LHCN-M2 (cell line): ENCODE measurements at regions not wholly inside any gene's neighbourhood (a gene's known extent, or its start where the extent isn't known, plus 50 kb on each side); places are given as distances from the start of the nearest gene placed in this dataset.

Experiments
- DNase-seq: peaks from one replicate; pipeline ENCODE4 v3.0.0-alpha.2; 2012; ENCODE audit warnings: low read depth

DNA sequence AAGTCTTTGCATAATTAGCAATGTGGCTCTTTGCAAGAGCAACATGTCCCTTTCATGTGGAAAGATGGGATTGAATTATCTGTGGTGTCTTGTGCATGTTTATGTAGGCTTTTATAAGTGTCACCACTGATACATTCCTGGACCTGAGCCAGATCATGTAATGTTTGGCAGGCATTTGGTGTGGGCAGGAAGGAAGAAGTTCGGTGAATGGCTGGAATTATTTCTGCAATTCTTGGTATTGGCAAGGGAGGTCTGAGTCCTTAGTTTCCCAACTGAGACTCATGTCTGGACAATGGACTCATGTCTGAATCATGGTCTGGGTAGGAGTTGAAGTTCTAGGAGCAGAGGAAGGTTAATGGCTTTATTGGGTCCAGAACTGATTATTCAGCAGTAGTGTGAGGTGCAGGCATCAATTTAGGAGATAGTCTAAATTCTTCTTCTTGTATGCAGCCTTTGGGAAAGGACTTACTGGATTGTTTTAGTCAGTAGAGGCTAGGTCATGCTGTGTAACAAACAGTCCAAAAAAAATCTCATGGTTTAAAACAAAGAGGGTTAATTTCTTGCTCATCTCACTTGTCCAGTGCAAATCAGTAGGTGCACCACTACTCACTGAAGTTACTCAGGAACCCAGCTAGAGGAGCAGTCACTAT is 186.5 kb upstream of the LHX5 start:
- DNase-seq = no peak

DNA sequence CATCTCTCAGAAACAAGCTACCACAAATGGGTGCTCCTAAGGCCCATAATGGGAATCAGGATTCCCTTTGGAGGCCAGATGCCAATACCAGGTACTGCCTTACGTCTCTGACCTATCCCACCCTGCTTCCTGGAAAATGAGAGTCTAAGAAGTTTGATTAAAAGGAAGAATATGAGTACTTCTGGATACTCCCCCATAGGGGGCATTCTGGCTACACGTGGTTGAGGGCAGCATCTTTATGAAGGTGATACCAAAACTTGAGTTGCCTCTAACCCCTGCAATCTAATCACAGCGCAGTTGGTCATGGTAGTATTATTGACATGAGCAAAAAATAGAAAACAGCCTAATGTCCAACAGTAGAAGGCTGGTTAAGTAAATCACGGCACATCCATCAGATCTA is 184.2 kb upstream of the LHX5 start:
- no peak for DNase-seq

DNA sequence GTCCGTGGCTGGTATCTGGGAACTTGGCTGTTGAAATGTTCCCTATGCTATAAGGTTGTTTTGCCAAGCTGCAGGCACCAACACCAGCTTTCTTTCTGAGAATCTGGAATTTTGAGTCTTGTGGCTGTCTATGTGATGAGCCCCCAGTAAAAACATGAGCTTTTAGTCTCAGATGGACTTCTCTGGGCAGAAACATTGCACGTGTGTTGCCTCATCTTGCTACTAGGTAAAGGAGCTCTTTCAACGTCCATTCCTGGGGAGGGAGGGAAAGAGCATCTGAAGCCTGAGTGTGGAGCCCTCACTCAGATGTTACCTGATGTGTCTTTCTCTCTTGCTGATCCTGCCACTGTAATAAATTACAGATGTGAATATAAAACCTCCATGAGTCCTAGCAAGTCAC is 183.8 kb upstream of the LHX5 start:
- DNase-seq = no peak

DNA sequence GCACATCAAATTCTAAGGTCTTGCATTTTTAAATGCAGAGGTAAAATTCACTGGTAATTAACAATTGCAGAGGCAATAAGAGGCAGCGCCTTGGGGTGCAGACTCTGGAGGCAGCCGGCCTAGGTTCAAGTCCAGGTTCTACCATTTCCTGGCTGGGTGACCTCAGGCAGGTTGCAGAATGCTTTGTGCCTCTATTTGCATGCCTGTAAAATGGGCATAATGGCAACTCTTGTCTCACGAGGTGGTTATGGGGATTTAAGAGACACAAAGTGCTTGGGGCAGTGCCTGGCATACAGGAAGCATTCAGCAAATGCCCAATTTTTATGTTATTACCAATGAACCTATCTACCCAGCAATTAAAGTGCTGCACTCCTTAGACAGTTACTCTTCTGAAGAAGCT is 180.0 kb upstream of the LHX5 start:
- no peak for DNase-seq

DNA sequence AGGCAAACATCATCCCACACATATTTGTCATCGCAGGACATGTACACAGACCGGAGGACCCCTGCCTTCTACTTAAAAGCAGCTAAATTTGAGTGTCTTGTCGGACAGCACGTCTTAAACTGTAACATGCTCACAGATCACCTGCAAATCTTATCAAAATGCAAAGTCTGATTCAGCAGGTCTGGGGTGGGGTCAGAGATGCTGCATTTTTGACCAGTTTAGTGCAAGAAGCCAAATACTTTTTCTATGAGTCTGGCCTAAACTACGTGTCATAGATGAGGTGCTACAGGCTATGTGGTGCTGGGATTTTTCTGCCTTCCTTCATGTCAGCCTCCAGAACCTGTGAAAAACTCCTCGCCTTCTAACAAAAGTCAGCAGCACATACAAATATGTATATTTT is 178.8 kb upstream of the LHX5 start:
- no peak for DNase-seq

DNA sequence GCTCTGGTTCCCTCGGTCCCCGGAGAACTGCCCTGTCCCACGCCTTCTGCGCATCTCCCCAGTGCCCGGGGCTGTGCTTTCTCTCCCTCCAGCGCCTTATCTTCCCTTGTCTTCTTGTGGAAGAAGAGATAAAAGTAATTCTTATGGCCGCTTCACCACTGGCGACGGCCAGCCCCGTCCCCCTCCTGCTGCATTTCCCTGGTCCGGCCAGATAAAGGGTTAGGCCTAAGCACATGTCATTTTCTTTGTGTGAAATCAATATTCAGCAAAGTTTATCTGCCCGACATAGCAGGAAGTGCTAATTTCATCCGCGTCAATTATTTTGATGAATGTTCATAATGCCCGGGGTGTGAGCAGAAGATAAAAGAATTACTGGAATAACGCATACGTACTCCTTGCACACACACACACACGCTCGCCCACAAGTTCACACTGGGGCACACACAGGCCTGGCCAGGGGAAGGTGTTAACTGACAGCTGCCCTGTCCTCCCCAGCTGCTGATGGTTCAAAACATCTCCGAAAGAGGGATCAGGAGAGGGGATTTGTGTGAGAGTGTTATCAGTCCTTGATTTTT is 177.7 kb upstream of the LHX5 start:
- no peak for DNase-seq

DNA sequence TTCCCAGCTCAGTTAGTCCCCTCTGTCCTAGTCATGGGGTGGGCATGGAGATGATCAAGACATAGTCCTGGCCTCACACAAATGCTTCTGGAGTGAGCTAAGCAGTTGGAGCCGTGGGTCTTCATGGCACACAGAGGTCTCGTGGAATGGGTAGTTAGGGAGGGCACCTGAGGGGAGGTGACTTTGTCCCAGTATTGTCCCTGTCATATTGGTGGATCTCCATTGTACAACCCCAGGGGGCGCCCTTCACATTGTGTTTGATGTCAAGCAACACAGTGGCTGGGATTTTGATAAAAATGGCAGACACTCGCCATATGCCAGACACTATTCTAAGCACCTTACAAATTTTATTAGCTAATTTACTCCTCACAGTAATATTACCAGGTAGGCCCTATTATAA is 175.4 kb upstream of the LHX5 start:
- DNase-seq = no peak

DNA sequence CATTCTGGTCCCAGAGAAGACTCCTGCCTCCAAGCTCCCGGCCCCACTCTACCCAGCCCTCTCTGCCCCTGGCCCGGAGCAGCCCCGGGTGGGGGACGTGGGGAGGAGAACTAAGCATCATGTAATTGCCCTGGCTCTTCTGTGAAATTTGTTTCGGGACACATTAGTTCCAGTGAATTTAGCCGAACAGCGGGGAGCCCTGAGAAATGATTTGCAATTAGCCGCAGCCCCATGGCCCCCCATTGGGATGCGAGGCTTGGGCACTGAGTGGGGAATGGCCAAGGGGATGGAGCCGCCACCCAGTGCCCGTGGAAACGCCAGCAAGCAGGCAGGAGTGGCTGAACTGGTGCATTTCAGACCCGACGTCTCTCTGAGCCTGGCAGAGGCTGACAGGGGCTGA is 173.9 kb upstream of the LHX5 start:
- DNase-seq = no peak

DNA sequence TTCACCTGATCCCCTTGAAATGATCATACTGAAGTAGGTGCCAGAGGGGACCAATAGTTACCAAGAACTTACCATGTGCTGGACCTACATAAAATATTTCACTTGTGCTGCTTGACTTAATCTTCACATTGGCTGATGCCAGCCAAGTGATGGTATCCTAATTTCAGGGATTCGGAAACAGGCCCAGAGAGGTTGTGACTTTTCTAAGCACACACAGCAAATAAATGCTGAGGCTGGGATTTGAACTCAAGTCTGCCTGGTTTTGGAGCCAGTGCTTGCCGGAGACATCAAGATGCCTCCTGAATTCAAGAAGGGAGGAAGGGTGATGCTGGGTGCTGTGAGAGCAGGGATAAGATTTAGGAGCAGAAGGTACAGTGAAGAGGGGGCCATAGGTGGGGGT is 173.5 kb upstream of the LHX5 start:
- DNase-seq = no peak

DNA sequence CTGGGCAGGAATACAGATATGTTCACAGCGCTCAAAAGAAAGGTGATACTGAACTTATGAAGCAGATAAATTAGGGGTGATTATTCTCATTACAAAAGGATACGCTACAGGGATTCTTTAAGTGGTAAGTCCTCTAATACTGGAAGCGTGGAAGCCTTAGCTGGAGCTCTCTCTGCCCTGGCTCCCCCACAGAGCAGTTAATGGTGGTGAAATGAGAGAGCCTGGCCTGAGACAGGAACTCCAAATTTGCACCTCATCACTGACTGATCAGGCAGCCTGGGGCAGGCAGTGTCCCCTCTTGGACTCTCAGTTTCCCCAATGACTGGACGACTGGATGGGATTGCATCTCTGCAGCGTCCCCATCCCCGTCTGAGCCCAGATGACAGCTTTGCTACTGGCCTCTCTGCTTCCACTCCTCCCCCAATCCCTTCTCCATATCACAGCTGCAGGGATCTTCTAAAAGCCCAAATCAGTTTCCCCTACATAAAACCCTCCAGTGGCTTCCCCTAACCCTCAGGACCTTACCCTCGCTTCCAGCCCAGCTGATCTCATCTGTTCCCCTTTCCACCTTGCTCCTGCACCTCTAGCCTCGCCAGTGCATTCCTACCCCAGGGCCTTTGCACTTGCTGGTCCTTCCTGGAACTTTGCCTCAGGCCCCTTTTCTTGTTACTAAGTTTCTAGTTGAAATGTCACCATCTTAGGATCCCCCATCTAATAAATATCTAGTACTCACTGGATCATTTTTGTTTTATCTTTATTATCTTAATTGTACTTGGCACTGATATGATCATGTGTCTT is 171.7 kb upstream of the LHX5 start:
- DNase-seq = no peak

DNA sequence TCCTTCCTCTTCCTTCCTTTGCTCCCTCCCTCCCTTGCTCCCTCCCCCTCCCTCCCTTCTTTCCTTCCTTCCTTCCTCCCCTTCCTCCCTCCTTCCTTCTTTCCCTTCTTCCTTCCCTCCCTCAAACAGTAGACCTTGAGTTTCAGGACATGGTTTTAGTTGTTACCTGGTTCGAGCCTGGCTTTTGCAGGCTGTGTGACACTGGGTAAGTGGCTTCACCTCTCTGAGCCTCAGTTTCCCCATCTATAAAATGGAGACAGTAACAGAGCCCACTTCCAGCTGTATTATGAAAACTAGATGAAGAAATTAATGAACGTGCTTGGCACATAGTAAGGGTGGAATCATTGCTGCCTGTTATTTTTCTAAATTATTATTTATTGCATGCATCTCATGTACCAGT is 171.0 kb upstream of the LHX5 start:
- no peak for DNase-seq

DNA sequence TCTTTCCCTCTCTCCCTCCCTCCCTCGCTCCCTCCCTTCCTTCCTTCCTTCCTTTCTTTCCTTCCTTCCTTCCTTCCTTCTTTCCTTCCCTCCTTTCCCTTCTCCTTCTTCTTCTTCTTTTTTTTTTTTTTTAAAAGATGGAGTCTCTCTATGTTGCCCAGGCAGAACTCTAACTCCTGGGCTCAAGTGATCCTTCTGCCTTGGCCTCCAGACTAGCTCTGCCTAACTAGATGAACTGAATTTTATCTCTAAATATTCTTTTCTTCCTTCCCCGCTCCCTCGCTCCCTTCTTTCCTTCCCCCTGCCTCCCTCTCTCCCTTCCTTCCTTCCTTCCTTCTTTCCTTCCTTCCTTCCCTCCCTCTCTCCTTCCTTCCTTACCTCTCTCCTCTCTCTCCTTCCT is 170.5 kb upstream of the LHX5 start:
- no peak for DNase-seq

DNA sequence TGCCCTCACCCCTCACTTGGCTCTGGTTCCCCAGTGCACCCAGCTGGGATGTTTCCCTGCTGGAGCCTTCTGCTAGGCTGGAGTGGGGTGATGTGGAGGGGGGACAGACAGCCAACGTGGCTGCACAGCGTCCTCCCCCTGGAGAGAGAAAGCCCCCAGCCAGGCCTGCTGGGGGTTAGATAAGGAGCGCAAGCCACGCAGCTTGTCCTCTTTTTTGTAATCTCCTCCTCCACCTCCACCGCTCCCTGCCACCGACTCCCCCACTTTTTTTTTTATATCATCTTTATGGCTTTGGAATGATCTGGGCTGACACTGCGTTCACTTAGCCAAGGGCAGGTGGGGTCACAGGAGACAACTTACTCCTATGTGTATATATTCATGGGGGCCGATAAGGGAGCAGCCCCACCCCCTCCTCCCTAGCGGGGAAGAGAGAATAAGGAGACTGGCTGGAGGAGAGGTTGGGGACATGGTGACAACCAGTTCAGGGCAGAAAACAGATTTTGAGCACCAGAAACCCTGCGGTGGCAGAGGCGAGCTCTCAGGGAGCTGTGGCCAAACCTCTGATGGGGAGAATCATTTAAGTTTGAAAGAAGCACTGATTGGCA is 169.9 kb upstream of the LHX5 start:
- DNase-seq = no peak

DNA sequence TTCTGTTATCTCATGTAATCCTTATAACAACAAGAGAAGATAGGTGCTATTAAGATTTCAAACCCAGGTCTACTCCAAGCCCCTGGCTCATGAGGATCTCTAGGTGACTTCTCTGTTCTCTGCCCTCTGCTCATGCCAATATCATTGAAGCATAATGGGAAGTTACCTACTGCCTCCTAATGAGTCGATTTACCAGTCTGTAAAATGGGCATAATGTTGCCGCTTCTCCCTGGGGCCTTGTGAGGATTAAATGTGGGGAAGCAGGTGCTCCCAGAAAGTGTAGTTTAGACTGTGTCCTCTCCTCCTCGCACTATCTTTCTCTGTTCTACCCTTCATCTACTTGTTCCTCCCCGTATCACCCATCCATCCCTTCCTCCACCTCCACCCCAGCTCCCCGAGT is 169.2 kb upstream of the LHX5 start:
- DNase-seq = no peak

DNA sequence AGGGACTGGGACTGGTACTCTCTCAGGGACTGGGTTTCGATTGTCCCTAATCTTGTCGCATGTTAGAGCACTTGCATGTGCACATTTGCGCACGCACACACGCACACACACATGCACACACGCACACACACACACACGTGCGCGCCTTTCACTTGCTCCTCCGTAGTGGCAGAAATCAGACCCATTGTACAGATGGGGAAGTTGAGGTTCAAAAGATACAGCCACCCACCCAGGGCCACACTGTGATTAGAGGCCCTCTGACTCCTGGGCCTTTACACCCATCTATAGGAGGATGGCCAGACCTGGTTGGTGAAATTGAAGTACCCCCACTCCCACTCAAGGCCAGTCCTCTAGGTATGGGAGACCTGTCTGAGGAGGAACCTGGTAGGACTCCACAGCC is 167.8 kb upstream of the LHX5 start:
- no peak for DNase-seq

DNA sequence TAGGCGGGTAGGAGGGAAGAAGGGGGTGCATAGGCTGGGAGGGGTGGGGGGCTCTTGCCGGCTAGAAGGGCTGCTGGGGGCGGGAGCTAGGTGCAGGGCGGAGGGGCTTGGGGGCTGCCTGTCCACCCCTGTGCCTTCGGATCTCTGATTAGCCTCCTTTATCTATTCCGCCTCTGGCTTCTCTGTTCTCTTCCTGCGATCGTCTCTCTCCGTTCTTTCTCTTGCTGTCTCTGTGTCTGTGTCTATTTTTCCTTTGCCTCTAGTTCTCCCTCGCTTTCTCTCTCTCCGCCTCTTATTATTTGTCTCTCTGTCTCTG is 166.7 kb upstream of the LHX5 start:
- no peak for DNase-seq

DNA sequence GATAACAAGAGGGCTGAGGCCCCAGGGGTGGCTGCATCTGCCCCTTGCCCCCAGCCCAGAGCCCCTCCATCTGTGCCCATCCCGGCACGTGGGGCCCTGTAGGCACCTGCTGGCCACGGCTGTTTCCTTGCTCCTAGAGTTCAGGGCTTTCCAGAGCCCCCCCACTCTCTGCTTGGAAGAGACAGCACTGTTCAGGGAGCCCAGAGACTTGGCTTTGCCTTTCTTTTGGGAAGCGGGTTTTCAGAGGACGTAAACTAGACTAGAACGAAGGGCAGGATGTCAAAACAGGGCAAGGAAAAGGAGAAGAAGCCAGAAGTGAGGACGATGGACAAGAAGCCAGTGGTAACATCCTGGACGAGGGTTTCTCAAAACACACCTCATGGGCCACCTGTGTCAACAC is 163.3 kb upstream of the LHX5 start:
- DNase-seq = no peak

DNA sequence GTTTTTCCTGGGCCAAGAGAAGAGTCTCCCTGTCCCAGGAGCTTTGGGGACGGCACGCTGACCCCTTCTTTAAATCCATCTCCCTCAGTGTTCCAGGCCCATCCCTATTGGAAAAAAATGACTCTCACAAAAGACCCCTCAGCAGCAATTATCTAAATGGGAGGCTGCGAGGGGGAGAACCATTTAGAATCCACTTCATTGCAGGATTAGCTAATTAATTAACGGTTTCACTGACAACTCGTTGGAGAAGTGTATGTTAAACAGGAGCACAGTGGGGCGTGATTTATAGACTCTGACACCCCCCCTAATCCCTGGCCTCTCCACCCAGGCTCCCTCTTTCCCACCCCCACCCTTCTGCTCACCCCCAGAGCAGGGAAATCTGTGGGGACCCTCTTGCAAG is 162.8 kb upstream of the LHX5 start:
- no peak for DNase-seq

DNA sequence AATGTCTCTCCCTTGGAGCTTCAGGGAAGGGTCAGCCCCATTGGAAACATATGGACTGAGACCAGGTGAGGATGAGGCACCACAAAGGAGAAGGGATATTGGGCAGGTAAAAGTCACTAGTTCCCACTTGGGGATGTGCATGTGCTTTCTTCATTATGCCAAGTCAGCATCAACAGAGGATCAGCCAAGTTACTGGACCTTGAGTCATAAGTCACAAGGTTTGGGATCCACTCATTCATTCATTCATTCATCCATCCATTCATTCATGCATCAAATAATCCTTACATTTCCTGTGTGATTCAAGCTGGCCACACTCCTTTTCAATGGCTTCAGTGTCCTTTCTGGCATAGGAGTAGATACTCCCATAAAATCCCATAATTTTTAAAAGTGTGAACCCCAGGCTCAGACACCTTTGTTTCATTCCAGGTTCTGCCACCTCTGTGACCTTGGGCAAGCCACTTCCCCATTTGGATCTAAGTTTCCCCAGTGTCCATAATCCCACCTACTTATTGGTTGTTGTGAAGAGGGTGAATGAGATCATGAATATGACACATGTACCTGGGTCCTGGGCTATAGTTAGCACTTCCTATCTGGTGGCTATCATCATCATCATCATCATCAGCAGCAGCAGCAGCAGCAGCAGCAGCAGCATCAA is 162.1 kb upstream of the LHX5 start:
- DNase-seq = no peak

DNA sequence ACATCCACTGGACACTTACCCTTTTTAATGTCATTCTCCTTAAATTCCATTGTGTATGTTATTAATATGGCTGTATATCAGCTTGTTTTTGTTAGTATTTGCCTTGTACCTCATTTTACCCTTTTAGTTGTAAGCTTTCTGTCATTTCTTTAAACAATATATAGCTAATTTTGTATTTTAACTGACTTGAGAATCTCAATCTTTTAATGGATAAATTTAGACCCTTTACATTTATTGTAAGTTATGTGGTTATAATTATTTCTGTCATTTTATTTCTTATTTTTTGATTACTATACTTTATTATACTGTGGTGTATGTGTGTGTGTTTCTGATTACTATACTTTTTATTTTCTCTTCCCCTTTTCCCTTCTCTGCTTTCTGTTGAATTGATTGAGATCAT is 159.0 kb upstream of the LHX5 start:
- DNase-seq = no peak

DNA sequence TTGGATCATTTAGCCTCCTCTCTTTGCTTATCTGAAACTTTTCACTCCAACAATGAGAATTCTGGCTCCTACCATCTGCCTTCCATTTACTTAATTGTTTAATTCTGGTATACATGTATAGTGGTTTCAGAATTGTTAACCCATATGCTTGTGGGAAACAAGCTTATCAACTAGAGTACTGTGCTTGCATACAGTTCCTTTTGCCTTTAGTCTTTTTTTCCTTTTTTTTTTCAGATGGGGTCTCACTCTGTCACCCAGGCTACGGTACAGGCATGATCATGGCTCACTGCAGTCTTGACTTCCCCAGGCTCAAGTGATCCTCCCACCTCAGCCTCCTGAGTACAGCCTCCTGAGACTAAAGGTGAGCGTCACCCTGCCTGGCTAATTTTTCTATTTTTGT is 153.8 kb upstream of the LHX5 start:
- no peak for DNase-seq

DNA sequence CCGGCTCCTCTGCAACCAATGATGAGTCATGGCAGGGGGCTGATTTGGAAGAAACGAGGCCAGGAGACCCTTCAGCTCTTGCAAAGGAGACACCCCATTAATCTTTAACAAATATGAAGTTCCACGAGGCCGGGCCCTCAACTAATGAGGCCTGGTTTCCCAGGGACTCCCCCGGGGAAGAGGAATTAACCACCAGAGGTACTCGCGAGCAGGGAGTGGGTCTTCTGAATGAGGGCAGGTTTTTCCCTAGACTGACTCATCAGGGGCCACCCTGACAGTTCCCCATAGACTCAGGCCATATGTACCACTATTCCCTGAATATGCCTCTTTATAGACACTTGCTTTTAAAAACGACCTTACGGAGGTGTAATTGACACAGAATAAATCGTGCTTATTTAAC is 150.7 kb upstream of the LHX5 start:
- DNase-seq = no peak
